Hypothalamus (tissue), 51 donors: ENCODE measurements at regions not wholly inside any gene's neighbourhood (a gene's known extent, or its start where the extent isn't known, plus 50 kb on each side); places are given as distances from the start of the nearest gene placed in this dataset.
"Not testable (repeated sequence)": the region's sequence is repeated elsewhere in the genome, so short reads cannot be mapped to it uniquely, and the experiment has no call there.

ENCODE experiments used
- DNase-seq, 51 donors: peaks; one replicate each; lab custom pipeline; 2025; lab: John Stamatoyannopoulos, UW

DNA sequence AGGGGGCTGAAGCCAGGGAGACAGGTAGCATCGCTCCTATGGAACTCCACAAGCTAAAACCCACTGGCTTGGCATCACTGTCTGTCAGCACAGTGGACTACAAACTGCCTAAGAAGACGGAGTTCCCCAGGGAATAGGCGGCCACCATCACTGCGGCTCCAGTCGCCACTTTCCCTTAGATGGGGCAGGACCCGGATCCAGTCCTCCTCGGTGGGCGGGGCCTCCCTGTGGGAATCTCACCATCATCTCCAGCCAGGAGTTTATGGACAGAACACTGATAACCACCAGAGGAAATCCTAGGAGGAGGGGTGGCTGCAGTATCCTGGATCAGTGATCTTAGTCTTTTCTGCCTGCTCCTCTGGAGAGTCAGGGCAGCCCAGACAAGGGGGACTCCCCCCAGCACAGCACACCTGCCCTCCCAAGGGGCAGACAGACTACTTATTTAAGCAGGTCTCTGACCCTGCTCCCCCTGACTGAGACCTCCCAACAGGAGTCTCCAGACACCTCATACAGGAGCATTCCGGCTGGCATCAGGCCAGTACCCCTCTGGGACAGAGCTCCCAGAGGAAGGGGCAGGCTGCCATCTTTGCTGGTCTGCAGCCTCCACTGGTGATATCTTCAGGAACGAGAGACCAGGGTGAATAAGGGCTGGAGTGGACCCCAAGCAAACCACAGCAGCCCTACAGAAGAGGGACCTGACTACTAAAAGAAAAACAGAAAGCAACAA lies 435.6 kb upstream of the RASGRP1 start:
- no peak for DNase-seq

DNA sequence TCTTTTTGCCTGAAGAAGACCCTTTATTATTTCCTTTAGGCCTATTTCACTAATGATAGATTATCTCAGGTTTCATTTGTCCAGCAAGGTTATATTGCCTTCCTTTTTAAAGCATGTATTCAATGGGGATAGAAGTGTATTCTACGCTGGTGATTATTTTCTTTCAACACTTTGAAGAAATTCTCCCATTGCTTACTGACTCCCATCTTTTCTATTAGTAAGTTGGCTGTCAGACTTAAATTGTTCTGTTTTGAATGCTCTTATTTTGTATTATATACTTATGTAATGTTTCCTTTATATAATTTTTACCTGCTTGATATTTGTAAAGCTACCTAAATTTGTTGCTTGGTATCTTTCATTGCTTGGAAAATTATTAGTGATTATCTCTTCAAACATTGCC lies 445.1 kb upstream of the RASGRP1 start:
- DNase-seq = no peak

DNA sequence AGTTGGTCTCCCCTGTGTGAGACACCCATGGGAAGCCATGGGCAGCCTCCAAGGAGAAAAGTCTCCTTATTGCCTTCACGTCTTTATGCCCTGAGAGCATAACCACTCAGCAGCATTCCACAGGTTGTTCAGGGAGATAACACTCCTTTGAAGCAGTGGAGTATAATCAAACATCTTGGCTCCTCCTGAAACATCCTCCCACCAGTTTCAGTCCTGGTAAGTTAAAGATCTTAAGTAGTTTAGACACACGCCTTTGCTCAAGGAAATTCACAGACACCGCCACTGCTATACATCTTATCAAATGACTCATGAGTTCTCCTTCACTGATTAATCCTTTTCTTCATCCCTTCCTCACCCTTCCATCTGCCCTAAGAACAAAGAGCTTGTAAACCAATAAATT lies 446.5 kb upstream of the RASGRP1 start:
- not testable (repeated sequence) for DNase-seq

DNA sequence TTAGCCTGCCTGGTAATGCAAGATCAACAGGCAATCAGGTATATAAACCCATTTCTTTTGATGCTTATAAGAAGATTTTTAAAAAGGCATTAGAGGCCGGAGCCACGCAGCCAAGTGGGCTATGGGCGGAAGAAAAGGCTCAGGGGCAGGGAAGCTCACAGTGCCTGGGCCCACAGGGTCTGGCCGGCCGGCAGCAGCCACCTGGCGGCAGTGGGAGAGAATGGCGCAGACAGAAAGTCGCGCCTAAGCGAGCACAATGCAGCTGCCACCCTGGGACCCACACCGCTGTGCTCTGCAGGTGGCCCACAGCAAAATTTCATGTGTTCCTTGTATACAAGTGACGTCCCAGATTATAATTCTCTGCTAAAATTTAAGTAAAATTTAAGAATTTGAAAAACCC lies 448.6 kb upstream of the RASGRP1 start:
- DNase-seq = no peak

DNA sequence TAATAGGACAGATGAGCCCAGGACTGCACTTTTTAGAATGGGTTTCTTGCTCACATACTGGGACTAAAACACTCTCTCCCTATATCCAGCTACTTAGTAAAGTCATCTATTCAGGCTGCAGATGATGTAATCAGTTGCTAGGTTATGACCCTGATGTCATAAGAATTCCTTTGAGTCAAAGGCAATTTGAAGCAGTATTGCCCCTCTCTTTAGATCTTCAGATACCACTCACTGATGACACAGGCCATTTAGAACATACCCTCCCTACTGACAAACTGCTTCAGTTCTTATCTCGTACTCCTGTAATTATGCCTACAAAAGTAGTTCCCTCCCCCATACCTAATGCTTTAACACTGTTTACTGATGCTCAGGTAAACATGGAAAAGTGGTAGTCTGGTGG lies 450.1 kb upstream of the RASGRP1 start:
- DNase-seq = no peak

DNA sequence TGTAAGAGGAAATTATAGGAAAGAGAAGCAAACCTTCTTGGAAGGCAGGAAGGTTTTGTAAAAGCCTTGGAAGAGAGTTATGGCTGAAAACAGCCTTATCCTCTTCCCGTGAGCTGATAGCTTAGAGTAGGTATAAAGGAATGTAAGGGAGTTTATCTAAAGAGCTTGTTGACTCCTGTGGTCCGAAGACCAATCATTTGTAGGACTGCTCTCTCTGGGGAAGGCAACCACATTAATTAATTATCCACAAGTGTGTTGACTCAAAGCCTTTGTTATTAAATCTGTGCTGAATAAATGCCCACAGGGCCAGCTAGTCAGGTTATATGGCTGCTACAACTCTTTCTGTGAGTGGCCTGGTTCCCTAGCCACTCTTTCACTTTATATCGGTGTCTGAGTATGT lies 452.1 kb upstream of the RASGRP1 start:
- DNase-seq = no peak

DNA sequence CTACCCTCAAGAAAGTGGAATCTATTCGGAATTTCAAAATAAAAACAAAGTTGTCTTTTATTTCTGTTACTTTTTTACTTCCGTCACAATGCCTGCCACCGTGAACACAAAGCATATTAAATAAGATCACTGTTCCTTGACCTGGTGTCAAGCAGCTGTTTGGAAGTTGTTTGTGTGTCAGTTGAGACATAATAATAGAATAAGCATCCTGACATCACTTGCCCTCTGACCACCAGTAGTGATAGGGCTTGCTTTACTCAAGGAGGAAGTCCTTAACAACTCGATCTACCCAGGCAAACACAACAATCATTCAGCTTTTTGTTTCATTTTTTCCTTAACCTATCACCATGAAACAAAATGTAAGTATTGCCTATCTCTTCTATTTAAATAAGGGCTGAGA lies 454.4 kb upstream of the RASGRP1 start:
- DNase-seq = no peak

DNA sequence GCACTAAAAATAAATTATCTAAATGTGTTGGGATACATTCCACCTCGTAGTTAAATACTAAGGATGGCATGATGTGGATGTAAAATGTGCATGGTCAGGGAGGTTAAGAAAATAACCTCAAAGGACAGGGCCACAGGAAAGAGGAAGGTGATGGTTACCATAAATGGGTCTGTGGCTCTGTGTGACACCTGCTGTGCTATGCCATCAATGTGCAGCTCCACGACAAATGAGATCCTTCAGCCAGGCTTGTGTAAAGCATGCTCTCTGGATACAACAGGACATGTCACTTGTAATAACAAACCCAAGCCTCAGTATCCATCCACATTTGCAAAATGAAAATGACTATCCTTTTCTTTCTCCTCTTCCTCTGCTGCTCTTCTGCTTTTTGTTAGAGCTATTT lies 456.7 kb upstream of the RASGRP1 start:
- DNase-seq = no peak

DNA sequence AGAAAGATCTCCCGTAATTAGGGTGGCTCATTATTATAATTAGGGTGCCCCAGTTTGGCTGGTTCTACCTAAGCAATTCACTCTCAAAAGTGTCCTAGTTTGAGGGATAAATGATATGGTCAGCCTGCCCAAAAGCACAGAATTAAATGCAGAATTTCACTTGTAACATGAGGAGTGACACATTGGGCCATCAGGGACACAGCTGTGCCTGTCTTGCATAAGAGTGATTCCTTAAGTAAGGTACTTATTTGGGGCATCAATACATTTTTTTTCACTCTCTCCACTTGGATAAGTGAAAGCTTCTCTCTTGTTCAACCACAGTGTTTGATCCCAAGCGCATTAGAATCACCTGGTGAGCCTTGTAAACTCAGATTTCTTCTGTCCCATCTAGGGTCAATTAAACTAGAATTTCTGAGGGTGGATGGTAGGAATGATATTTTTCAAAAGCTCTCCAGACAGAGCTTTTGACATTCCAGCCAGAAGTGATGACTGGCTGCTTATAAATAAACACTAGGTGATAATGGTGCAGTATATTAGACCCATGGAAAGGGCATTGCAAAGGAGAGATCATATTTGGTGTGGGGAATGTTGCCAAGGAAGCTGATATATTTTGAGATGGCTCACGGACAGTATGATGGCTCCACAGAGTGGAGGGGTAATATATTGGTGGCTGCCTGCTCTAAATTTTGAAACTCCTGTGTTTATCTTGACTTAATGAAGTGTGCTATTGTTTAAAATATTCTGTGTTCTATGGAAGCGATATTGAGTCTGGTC lies 458.1 kb upstream of the RASGRP1 start:
- no peak for DNase-seq

DNA sequence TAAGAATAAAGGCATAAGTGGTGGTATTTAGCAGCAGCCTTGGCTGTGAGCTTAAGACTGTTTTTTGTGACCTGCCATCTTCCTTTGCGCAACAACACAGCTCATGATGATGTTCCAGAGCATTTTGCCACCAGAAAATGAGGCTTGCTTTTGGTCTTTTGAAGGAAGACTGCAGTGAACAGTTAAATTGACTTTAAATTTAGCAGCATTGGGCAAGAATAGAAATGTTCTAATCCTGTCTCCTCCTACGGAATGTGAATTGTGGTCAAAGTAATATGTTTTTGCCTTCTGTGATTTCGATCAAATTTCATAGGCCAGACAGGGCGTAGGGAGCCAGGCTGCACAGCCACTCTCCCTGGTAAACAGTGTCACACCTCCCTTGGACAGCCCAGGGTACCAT lies 460.7 kb upstream of the RASGRP1 start:
- no peak for DNase-seq

DNA sequence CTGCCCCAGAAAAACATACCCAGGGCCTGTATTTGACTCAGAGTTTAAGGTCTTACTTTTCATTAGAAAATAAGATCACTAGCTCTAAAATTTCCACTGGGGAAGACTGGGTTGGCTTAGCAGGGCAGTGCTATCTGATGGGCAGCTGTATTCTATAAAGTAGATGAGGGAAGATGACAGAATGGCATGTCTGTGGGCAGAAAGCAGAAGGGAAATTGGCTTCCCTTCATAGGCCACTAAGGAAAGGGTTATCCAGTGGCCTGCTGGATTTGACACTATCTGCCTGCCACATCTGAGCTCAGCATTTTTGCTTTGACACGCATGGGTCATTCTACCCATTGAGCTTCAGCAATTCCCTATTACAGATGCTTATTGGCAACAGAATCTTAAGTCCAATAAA lies 461.3 kb upstream of the RASGRP1 start:
- DNase-seq = no peak

DNA sequence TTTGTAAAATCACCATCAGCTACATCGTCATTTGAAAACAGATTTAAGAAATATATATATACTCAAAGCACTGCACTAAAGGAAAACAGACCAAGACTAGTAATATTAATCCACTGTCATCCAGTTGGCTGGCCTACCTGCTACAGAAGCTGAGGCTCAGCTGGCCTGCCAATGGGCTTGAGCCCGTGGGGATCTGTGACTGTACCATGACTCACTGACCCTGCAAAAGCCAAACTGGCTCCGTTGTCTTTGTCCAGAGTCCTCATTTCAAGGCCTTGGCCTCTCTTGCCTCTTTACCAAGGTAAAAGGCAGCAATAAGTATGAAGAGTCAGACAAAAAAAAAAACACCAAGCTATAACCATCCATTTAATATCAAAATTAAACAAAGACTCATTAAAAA lies 463.5 kb upstream of the RASGRP1 start:
- no peak for DNase-seq

DNA sequence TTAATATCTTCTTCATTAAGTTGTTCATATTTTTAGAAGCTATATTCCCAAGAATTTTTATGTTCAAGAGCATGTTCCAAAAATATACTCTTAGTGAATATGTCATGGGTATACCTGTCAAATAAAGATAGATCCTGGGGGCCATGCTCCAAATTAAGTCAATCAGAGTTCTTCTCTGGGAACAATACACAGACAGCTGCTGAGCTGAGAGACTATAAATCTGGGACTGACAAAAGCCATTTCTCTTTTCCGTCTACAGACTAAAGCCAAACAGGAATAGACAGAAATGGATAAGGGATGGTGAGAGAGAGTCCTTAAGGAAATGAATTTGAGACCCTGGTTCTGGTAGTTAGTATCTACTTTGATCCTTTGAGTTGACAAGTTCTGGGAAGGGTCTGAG lies 465.1 kb upstream of the RASGRP1 start:
- no peak for DNase-seq

DNA sequence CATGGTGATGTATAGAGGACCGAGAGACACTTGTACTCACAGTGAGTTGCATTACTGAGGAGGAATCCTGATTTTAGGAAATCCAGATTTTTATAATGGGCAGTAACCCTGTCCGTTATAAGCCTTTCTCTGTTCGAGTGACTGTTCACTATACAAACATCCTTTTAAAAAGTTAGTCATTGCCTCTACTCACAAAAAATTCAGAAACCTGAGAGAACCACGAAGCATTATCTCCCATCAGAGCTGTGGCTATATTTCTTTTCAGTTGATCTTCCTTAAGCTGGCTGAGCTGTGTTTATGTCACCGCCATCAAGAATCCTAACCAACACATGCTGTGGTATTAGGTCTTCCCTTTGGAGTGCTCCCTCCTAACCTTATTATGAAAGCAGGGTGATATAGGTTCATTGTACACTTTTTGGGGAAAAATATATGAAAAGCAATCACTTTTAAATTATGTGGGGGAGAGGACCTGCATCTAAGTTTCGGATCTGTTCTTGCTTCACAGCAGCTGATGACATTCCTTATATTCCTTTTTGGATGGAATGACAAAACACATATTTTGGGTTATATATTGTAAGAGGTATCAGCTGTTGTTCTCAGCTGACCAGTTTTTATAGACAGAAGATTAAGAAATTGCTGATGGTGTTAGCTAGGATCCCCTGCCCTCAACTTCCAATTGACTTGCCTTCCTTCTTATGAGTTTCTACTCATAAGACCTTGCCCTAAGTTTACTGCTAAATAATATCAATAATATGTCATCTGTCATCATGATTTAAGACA lies 465.9 kb upstream of the RASGRP1 start:
- DNase-seq = no peak

DNA sequence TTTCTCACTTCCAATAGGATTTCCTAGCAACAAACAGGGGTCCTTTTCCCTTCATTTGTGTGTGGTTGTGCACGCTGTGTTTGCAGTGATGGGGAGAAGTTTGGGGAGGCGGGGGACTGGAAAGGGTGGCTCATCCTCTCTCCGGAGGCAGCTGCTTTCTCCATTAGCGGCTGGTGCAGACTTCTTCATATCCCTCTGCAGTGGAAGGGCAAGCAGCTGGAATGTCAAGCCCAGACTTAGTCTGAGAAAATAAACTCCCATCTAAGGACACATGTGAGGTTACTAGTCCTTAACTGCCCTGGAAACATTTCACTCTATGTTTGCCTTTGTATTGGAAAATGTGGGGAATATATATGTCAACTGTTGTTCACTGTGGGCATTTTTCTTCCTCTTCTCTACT lies 467.0 kb upstream of the RASGRP1 start:
- no peak for DNase-seq

DNA sequence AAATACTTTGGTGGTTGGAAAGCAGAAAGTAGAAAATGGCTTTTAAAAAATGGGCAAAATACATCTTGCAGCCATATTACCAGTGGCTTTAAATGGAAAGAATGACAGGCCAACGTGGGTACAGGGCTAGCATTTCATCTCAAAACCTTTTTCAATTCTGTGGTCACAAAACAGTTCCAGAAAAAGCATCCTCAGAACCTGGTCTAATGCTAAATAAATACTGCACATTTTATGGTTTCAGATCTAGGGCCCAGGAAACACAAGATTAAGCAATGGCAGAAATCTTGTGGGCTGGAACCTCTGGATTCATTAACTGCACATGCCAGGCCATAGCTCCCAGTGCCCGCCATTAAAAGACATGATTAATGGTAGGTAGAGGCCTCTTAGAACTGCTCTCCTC lies 470.2 kb upstream of the RASGRP1 start:
- no peak for DNase-seq

DNA sequence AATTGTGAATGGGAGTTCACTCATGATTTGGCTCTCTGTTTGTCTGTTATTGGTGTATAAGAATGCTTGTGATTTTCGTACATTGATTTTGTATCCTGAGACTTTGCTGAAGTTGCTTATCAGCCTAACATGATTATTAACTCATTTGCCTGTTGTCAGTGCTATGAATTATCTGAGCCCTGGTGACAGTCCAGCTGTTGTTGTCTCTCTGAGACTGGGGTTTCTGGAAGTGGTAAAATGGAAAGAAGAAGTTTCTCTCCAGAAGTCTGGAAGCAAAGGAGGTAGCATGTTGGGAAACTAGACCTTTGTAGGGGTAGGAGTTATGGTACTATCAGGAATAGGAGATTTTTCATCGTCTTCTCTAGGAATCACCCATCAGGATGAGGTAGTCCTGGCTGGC lies 473.0 kb upstream of the RASGRP1 start:
- not testable (repeated sequence) for DNase-seq

DNA sequence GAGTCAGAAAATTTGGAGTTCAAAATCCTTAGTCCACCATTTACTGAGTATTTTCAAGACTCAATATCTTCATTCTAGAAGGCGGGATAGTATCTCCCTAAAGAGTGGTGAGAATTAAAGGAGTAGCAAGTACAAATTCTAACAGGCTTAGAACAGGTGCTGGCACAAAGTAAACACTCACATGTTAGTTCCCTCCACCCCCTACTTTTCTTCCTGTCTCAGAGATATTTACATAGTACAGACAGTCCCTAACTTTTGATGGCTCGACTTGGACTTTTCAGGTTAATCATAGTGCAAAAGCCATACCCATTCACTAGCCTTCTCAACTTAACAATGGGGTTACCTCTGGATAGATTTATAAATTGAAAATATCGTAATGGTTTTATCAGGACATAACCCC lies 476.2 kb upstream of the RASGRP1 start:
- DNase-seq = no peak

DNA sequence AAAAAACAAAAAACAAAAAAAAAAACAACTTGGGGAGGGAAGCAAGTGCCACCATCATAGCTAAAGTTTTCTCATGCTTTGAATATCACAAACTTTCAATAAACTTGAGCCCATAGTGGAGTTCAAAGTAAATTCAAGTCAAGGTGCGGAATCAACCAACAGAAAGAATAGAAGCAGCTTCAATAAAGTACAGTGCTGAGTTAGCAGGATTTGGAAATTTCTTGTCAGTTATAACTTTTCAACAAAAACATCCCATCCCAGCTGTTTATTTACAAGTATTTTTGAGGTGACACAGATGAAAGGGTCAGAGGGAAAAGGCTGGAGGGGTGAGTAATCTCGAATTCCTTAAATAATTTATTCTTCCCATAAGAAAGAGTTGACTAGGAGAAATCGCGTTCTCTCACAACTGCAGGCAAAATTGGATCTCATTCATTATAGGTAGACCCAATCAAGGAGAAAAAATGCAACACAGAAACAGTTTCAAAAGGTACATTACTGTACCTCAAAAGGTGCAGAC lies 477.4 kb upstream of the RASGRP1 start:
- no peak for DNase-seq

DNA sequence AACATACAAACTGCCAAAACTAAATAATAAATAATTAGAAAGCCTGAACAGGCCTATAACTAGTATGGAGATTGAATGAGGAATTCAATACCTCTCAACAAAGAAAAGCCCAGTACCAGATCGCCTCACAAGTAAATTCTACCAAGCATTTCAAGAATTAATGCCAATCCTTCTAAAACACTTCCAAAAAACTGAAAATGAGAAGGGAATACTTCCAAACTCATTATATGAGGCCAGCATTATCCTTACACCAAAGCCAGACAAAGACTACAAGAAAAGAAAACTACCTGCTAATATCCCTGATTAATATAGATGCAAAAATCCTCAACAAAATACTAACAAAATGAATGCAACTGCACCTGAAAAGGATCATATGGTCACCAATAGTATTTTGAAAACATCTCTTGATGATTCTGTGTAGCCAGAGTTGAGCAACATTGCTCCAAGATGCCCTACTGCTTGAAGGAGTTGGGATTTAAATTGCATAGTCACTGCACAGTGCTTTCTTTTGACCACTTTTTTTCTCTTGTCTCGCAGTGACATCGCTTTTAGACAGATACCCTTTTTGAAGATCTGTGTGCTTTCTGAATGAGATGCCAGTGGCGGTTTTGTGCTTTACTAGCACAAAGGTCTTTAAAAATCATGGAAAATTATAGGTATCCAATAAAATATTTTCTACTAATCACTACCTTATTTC lies 487.2 kb upstream of the RASGRP1 start:
- no peak for DNase-seq

DNA sequence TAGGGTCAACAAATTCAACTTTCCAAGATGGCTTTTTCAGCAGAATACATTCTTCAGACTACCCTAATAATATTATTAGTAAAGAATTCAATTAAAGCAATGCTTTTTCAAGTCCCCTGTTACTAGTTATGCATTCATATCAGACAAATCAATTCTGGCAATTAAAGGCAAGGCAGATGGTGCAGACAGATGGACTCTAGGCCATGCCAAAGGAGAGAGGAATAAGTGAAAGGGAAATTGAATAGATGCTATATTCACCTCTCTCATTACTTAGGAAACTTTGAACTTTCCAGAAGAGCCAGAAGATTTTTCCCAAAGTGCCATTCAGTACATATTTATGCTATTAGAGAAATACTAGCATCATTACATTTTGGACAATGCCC lies 487.7 kb upstream of the RASGRP1 start:
- DNase-seq = no peak
